Stimulated activated CD4-positive, alpha-beta T cell treated with anti-CD3 and anti-CD28 coated beads, Interleukin-4, amount 100 ng/mL, for 48 hours (primary cell): ENCODE measurements at regions not wholly inside any gene's neighbourhood (a gene's known extent, or its start where the extent isn't known, plus 50 kb on each side); places are given as distances from the start of the nearest gene placed in this dataset.

ENCODE experiments used
- DNase-seq, 2 donors: peaks; one replicate each; pipeline ENCODE4 v3.0.0-alpha.2; 2020; ENCODE audit warnings: low read depth in 2 of 2

DNA sequence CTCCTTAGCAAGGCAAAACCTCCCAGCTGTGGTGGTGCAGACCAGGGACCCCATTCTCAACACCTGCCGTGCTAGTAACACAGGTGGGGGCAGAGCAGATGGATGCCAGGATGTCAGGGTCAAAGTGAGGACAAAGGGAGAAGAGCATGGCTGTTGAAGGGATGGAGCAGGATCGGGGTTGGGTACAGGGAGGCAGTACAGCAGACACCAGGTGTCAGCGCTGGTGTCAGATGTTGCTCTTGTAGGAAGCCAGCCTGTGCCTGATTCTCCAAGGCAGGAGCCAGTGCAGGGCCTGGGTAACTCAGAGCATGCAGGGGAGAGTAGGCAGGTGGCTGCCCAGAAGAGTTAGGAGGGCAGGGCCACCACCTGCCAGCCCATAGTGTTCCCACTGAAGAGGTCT lies 222.1 kb upstream of the SPRED2 start:
- no peak for DNase-seq

DNA sequence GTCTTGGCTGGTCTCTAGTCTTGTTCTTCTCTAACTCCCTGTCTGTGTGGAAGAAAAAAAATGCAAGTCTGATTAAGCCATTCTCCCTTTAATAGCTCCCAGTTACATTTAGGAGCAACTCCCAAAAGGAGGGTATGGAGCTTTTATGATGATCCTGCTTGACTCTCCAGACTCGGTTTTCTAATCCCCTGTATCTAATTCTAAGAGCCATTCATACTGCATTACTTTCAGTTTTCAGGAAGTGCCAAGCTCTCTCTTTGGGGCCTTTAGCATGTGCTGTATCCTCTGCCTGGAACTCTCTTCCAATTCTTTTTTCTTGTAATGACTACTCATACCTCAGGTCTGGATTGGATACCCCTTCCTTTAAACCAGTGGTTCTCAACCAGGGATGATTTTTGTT lies 219.7 kb upstream of the SPRED2 start:
- no peak for DNase-seq

DNA sequence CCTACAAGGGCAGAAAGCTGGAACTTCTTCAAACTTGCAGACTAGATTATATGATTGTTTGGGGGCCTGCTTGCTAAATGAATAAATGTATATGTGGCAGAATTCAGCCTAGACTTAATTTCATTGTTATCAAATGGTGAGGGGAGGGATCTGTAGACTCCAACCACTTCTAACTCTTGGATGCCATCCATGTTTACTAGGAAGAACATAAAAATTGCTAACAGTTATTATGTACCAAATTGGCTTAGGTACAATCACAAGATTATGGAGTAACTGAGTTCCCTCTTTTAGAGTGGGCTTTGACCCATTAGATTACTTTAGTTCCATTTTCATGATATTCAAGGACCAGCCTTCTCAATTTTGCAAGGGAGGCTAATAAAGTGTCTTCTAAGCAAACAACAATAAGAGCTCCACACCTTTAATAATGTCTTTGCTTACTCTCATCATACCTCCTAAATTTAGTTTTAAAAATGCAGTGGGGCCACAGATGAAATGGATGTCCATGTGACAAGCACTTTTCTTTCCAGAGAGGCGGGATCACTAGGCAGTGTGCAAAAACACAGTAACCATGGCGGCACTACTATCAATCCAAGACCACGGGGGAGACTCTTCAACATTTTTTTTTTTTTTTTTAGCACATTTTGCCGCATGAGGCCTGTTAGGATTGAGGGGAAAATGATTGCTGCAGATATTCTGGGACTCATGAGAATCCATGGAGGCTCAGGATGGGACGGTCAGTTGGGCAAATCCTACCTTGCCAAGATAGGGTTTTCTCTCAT lies 217.6 kb upstream of the SPRED2 start:
- no peak for DNase-seq

DNA sequence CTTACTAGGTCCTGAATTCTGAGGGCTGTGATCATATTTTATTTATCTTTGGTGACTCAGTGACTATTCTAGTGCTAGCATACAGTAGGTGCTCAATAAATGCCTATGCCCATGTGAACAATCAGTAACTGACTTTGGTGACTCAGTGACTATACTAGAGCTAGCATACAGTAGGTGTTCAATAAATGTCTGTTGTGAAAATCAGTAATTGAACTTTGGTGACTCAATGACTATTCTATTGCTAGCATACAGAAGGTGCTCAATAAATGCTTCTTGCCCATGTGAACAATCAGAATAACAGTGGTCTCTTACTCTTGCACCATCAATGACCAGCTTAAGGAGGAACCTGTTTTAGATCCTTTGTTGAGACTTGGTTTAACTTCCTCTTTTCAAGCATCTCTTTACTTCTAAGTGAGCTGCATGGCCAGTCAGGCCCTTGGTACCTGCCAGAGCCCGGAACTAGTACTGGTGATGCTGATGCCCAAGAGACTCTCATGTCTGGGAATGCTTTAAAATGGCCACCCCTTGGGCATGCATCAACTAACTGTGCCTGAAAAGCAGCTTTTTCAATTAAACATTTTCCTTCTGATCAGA lies 214.9 kb upstream of the SPRED2 start:
- DNase-seq = no peak

DNA sequence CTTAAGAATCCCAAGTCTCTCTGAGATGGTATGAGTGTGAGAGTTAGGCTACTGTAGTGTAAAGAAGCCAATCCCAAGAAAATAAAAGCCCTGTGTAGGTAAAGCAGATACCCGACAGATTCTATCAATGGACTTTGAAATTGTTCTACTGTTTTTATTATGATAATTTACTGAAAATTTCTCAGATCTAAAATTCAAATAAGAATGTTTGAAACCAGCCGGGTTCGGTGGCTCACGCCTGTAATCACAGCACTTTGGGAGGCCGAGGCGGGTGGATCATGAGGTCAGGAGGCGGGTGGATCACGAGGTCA lies 208.3 kb upstream of the SPRED2 start:
- no peak for DNase-seq

DNA sequence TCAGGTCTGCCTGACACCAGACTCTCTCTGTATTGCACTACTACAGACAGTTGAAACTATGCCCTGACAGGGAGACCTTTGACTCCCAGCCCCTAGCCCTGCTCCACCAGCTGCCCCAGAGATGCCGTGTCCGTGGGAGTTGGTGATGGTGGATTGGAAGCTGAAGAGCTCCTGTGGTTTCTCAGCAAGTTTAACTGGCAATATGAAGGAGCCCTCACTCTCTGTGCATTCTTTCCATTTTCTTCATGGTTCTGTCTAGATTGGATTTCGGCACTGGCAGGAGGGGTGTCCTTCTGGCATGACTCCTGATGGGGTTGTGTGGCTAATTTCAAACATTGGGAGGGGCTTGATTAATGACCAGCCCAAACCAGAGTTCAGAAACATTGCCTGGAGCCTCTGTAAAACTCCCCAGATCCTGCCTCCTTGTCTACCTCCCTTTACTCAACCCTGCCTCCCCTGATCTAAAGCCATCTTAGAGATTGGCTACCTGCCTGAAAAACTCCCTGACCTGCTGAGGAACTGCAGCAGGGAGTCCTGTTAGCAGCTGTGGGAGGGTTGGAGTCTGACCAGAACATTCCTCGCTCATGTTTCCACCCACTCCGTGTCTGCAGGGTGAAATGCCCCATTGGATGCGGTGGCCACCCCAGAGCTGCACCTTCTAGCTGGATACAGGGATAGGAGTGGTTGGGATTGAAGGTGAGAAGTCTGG lies 206.9 kb upstream of the SPRED2 start:
- DNase-seq = no peak

DNA sequence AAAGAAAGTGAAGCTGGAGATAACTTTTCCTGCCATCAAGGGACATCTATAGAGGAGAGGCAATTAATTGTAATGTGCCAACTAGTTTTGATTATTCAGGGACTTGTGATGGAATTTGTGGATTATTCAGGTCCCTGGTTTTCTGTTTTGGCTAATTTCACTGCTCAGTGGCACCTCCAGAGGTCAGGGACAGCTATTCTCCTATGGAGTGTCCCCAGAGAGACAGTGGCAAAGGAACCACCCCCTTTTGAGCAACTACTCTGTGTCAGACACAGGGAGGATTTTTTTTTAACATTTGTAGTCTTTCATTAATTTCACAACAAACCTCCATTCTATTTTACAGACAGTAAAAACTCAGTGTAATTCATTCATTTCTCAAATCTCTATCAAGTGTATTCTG lies 206.0 kb upstream of the SPRED2 start:
- DNase-seq = no peak

DNA sequence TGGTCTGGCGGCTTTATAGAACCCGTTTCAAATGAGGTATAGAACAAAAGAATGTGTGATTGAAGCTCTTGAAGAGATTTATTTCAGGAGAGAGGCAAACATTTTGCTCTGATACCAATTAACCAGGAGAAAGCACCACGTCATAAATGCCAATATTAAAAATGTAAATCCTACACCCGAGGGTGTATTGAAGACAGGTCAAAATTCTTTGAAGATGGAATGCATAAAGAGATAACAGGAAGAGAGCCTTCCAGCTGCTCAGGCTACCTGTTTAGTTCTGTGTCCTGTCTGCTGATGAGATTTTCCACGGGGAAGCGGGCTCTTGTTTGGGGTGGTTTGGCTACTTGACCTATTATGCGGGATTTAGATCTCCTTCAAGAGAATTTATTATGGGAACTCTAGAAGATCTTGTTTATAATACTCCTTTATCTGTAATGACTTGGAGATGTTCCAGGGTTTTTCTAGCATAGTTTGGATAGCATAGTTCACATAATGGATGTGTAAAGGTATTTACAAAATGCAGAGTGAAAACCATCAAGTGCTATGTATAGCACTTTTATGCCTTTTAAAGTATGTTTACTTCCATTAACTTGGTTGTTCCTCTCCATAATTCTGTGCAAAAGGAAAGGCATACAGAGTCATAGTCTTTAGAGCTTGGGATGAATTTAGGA lies 204.5 kb upstream of the SPRED2 start:
- DNase-seq = no peak

DNA sequence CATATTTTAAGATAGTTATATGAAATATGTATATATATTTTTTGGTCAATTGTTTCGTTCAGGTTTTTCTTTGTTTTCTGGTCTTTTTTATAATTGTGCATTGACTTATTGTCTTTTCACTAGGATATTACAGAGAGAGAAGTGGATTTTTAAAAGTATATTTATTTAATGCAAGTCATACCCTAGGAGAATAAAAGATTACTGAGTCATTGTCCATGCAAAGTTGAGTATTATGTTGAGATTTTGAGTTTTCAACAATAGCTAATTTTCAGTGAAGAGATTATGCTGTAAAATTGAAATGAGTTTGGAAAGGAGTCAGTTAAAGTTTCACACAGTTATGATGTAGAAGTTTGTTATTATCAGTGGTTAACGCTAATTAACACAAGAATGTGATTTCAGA lies 203.6 kb upstream of the SPRED2 start:
- no peak for DNase-seq

DNA sequence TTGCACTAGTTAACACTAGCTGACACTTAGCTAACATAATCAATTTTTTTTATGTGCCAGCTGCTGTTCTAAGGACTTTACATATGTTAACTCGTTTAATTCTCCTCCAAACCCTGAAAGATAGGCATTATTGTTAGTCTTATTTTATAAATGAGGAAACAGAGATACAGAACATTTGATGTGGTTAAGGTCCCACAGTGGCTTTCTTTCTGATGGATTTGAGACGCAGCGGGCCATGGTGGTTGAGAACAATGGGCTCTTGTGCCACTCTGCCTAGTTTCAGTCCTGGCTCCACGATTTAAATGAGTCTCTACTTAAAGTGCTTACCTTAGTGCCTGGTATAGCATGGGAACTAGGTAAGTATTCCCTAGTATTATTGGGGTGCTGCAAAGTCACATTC lies 201.9 kb upstream of the SPRED2 start:
- no peak for DNase-seq

DNA sequence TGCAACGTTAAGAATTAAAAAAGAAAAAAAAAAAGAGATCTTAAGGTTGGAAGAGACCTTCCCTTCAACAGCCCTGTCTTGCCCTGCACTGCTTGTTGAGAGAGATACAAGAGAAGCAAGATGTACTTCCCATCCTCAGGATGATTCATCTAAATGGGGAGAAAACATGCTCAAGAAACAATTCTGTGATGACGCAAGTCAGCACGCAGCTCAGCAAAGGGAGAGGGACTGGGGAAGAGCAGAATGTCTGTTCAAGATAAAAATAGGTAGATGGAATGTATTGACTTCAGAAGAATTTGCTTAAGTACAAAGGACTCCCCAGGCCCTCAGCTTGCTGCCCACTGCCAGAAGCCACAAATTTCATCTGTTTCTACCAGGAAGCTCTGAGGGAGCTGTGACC lies 198.2 kb upstream of the SPRED2 start:
- DNase-seq = no peak

DNA sequence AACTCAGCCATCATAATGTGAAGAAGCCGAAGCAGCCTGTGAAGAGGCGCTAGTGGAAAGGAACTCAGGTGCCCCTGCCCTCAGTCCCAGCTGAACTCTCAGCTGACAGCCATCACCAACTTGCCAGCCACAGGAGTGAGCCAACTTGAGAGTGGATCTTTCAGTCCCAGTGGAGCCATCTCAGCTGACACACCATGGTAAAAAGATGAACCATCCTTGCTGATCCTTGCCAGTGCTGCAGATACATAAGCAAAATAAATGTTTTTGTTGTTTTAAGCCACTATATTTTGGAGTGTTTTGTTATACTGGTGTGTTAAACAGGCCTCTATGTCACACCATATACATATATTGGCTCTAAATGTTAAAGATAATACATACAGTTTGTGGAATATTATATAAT lies 195.8 kb upstream of the SPRED2 start:
- no peak for DNase-seq

DNA sequence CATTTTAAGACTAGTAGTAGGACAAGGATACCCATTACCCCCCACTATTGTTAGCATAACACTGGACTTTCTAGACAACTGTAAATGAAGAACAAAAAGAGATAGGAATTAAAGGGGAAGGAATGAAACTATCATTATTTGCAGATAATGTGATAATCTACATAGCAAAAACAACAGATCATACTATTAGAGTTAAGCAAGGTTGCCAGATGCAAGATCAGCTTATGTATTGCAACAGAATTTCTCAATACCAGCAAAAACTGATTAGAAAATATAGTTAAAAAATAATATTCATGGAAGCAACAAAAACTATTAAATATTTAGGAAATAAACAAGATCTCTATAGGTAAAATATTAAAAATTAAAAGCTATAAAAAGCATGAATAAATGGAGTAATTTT lies 194.4 kb upstream of the SPRED2 start:
- DNase-seq = no peak

DNA sequence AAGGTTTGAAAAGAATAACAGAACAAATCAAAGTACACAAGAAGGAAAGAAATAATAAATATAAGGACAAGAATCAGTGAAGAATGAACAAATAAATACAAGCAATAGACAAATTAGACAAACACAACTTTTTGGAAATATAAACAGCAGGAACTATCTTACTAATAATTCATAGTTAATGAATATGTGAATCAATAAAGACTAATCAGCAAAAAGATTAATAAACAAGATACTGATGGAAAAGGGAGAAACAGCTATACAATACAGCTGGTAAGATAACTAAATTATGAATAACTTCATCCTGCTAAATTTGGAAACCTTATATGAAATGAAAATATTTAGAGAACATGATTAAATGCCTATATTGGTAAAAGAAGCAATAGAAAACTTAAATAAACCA lies 193.6 kb upstream of the SPRED2 start:
- DNase-seq = no peak

DNA sequence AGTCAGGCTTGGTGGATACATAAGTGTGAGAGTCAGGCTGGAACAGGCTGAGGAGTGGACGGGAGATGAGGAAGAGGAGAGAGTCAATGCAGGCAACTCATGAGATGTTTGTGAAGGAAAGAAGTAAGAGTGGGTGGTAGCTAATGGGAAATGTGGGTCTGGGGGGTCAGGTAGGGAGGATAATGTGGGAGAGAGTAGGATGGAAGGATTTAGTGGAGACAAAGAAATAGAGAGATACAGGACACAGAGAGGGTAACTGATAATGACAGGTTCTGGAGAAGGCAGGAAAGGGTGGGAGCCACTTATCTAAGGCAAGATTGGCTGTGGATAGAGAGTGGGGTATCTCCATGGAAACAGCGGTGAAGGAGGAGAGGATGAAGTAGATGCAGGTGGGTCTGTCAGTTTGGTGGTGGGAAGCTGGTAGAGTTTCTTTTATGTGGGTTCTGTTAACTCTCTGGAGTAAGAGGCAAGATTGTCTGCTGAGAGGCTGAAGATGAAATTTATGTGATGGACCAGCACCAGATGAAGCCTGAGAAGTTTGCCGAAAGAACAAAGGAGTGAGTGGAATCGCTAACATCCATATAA lies 190.6 kb upstream of the SPRED2 start:
- no peak for DNase-seq

DNA sequence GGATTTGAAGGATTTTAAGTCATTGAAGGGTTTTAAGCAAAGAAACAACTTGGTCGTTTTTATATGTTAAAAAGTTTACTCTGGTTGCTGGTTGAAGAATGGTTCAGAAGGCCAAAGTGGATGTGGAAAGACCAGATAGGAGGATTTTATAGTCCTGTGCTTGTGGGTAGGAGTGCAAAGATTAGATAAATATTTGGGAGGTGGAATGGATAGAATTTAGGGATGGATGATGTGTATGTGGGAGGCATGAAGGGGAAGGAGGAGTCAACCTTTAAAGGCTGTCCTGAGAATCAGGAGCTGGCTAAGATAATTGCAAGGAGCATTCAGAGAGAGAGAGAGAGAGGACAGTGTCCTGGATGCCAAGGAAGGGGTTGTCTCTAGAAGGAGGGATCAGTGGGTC lies 190.1 kb upstream of the SPRED2 start:
- no peak for DNase-seq

DNA sequence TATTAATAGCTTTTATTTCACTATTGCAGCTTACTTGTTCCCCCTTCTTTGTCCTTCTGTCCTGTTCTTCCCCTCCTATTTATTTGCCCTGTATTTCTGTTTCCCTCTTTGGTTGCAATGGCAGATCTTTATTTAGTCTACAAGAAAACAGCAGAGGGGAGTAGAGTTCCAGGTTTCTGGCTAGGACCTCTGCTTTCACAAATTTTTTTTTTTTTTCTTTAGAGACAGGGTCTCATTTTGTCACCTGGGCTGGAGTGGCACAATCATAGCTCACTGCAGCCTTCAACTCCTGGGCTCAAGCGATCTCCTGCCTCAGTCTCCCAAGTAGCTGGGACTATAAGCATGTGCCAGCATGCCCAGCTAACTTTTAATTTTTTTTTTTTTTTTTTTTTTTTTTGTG lies 188.1 kb upstream of the SPRED2 start:
- DNase-seq = no peak

DNA sequence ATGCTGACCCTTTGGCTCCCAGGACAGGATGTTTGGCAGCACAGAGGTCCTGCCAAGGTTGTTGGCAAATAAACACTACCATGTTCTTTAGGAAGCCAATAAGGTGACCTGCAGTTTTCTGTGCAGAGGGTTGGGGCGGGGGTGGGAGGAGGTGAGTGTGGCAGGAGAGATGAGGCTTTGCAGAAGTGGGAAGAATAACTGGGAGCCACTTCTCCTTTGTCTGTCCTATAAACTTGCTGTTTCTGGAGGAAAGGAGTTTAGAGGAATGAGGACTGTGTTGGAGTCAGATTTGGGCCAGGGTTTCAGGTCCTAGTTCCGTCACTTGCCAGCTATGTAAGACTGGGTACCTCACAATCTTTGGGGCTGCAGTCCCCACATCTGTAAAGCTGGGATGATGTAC lies 187.6 kb upstream of the SPRED2 start:
- no peak for DNase-seq

DNA sequence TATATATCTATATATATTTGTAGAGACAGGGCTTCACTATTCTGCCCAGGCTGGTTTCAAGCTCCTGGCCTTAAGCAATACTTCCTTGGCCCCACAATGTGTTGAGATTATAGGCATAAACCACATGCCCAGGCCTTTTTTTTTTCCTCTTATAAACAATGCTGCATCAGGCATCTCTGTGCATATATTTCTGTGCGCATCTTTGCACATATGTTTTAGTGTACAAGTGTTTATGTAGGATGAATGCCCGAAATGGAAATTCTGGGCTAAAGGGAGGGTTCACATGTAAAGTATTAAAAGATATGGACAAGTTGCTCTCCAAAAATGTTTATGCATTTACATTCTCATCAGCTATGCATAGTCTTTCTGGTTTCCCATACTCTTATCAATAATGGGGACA lies 183.2 kb upstream of the SPRED2 start:
- DNase-seq = no peak

DNA sequence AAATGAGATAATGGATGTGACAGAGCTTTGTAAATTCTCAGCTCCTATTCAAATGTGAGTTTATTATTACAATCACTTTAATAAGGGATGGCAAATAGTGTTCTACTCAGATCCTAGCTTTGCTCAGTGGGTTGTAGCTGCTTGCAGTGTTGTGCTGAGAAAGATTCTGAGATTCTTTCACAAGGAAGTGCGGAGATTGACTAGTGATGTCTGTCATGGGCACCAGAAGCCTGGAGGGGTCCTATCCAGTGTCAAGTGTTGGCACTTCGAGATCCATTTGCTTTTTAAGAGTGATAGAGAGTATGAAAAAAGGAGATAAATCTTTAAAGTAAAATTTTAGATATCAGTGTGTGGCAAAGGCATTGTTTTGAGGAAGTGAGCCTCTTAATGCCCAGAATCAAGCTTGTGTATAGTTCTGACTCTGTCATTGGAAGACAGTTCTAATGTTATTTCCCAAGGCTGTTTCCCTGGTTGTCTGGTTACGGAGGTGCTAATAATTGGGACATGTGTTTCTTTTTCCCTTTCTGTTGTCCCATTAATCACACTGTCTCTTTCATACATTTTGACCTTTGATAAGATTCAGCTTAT lies 181.7 kb upstream of the SPRED2 start:
- no peak for DNase-seq

DNA sequence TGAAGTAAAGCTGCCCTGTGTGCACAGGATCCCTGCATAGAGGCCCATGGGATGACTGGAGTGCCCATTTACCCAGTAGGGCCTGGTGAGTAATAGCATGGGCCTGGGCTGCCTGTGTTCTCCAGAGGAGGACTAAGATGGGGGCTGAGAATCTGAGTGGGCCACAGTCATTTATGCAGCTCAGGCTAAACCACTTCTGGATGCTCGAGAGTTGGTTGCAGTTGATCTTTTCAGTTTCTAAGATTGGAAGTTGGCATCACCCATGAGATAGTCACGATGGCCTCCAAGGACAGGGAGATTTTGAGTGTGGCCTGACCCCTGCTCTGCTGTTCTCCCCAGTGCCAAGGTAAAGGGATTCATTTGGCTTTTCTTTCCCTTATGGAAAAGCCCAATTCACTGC lies 179.1 kb upstream of the SPRED2 start:
- no peak for DNase-seq

DNA sequence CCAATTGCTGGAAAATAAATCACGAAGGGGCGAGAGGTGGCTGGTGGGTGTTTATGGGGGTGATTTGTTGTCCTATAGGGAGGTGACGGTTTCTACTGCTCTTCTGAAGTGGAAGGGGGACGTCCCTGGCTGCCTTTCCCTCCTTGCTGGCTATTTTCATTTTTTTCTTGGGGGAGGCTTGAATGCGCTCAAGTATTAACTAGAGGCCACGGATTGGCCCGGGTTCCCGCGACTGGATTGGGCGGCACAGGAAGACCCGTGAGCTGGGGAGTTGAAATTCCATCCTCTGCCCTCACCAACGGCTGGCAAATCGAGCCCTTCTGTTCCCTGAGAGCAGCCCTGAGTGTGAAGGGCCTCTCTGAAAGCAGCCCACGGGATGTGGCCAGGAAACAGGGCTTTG lies 176.5 kb upstream of the SPRED2 start:
- DNase-seq = no peak
